ENCODE measurements at regions not wholly inside any gene's neighbourhood (a gene's known extent, or its start where the extent isn't known, plus 50 kb on each side); places are given as distances from the start of the nearest gene placed in this dataset.

DNA sequence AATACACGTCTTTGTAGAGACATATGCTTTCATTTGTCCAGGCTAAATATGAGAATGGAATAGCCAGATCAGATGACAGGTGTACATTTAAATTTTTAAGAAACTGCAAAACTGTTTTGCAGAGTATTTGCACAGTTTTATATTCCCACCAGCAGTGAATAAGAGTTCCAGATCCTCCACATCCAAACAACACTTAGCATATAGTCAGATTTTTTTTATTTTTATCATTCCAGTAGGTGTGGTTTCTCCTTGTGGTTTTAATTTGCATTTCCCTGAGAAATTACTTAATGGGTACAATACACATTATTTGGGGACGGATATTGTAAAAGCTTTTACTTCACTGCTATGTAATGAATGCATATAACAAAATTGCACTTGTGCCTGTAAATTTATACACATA lies 56.7 kb upstream of the IRF2 start:
- DNase-seq (ENCODE audit: extremely low read depth in 1 of 11, low read depth in 9 of 11, low spot score in 4 of 11) = no peak

DNA sequence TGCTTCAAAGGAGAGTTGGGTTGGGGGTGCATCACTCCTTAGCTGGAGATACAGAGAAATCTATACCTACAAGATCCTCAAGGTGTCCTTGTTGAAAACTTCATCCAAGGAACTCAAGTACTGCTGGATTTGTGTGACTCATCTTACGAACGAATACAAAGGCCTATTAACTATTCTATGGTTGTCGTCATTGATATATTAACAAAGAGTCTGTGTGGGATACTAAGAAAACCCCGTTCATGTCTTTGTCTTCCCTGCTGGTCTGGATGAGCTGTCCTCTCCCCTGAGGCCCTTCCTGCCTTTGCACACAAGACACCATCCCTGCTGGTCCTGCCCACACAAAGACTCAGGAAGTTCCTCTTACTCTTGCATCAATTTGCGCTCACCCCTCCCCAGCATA lies 54.9 kb upstream of the IRF2 start:
- no peak for DNase-seq (ENCODE audit: extremely low read depth in 1 of 11, low read depth in 9 of 11, low spot score in 4 of 11)

DNA sequence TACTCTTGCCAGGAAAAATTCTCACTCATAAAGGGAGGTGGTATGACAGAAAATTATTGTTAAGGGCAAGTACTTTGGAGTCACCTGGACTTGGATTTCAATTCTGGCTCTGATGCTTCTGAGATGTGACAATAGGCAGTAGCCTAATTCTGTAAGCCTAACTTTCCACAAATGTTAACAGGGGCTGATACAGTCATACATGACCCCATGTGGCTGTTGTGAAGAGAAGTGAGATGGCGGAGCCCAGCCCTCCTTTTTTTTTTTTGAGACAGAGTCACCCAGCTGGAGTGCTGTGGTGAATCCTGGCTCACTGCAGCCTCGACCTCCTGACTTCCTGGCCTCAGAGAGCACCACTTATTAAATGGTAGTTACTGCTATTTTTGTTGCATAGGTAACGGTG lies 54.4 kb upstream of the IRF2 start:
- no peak for DNase-seq (ENCODE audit: extremely low read depth in 1 of 11, low read depth in 9 of 11, low spot score in 4 of 11)

- no peak for DNase-seq (ENCODE audit: extremely low read depth in 1 of 11, low read depth in 9 of 11, low spot score in 4 of 11)
These were observed 53.7 kb upstream of the IRF2 start for GRCh38 chr4:184528051-184528450.

DNA sequence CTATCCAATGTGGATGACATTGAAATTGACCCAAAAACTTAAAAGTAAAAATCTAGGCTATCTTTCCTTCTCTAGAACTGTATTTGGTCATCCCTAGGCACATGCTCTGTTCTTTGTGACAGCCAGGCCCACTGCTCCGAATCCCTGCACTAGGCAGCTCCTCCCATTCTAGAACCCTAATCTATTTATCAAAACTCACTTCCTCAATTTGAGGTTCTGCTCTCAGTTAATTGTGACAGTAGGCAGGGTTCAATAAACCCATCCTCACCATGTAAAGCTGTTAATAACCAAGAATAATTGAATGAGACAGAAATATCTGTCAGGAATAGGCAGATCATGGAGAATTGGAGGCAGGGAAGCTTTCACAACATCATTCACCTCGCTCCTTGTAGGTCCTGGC lies 51.9 kb upstream of the IRF2 start:
- no peak for DNase-seq (ENCODE audit: extremely low read depth in 1 of 11, low read depth in 9 of 11, low spot score in 4 of 11)

Measured in renal cortex interstitium (tissue), 11 donors.